DMS114 treated with DMSO at 0.1 percent for 48 hours (cell line): ENCODE measurements at regions not wholly inside any gene's neighbourhood (a gene's known extent, or its start where the extent isn't known, plus 50 kb on each side); places are given as distances from the start of the nearest gene placed in this dataset.

Experiments used
- DNase-seq: peaks from one replicate; lab custom pipeline; 2025; ENCODE audit not compliant: unreplicated experiment; lab: John Stamatoyannopoulos, UW

DNA sequence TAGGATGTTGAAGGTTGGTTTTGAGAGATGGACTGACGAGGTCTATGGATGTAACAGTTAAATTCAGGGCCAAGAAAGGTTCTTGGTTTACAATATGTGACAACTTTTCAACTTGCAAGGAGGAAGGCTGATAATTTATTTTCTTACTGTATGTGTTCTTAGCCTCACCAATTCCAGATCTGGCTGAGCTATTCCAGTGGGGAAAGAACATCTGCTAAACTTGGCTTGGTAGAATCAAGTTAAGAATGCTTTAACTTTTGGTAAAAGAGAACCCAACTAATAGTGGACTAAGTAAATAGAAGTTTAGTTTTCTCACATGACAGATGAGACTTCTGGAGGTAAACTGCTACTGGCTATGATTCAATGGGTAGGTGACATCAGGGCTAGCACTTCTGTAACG, 222.9 kb downstream of the KLF5 start:
- DNase-seq = no peak

DNA sequence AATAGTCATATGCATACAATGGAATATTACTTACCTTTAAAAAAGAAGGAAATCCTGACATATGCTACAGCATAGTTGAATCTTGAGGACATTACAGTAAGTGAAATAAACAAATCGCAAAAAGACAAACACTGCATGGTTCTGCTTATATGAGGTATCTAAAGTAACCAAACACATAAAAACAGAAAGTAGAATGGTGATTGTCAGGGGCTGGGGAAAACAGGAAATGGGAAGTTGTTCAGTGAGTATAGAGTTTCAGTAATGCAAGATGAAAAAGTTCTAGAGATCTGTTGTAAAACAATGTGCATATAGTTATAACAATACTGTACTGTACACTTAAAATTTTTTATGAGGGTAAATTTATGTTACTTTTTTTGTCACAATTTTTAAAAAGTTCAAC, 219.4 kb downstream of the KLF5 start:
- DNase-seq = no peak

DNA sequence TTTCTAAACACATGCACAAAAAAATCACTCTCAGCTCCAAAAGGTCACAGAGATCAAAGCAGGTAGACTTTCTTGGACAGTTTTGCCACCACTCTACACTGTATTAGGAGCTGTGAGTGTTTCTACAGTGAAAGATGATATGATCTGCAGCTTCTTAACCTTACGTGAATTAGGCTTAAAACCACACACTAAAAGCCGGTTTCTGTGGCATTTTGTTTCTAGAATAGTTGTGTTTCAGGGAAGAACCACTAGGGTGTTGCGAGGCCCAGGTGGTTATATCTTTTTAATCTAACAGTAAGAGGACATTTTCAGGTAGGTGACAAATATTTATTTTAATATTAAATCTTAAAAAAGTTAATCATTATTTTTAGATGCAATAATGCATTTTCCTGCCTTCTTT, 216.4 kb downstream of the KLF5 start:
- DNase-seq = no peak

DNA sequence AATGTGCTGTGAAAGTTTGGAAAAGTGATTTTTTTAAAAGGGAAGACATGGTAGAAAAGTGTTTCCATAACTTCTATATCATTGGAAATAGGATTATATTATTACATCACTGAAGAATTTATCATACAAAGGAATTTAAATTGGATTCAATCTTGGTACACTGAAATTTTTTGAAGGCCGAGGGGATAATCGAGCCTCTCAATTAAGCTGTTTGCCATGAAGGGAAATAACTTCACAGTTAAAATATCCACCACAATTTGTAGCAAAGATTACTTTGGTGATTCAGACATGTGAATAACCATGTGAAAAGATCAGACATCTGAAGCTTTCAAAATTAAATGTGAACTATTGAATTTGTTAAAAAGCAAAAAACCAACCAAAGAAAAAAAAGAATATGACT, 215.3 kb downstream of the KLF5 start:
- DNase-seq = no peak

DNA sequence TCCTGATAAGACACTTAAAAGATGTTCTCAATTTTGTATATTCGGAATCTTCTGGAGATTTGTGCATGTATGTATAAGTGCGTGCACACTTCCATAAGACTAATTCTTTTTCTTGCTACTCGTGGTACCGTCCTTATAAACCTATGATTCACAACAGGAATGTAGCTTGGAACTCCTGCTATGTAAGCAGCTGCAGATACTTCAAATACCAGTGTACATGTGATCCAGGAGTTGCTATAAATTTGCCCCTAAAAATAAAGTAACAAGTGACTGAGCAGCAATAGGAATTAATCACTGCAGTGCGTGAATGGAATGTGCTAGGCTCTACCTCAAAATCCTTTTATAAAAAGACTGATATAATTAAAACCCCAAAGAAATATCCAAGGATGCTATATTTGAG, 214.9 kb downstream of the KLF5 start:
- no peak for DNase-seq

DNA sequence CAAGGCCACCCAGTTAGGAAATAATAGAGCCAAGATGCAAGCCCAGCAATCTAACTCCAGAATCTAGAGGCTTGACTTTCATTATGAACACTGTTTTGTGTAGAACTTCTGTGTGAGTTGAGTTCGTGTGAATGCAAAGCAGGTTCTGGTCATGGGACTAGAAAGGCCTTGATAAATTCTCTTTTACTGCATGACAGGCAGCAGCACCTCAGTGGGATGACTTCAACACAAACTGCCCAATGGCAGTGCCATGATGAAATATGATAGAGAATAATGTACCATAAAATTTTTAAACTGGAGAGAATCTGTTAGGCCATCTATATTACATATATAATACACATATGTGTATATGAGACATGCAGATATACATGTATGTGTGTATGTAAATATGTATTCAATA, 214.5 kb downstream of the KLF5 start:
- DNase-seq = no peak

DNA sequence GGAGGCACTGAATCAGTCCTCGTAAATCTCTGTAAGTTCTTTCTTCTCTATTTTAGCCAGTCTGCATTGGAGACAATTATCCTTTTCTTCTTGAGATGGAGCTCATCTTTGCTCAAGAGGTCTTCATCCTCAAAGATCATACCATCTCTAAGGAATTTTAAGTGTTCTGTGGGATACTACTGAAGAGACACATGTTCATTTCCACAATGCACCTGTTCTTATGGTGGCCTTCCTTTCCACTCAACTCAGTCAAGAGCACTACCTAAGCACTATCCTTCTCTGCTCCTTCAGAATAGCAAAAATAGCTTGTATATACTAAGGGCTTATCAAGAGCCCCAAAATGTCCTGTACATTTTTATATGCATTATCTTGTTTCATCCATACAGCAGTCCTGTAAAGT, 214.0 kb downstream of the KLF5 start:
- DNase-seq = no peak

DNA sequence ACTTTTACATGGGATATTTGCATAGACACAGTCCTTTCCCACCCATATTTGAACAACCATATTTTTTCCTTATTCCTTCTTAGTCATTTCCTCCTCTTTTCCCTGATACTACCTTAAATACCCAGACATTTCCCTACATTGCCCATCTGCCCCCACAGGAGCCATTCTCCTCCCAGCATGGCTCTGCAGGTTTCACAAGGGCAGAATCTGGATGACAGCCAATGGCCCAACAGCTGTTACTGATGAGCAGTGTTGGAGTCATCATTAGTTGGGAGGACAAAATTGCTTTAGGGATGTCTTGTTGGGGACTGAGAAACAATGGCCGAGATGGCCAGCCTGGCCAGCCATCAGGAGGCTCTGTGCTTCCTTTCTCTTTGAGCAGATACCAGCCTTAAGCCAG, 209.5 kb downstream of the KLF5 start:
- no peak for DNase-seq

DNA sequence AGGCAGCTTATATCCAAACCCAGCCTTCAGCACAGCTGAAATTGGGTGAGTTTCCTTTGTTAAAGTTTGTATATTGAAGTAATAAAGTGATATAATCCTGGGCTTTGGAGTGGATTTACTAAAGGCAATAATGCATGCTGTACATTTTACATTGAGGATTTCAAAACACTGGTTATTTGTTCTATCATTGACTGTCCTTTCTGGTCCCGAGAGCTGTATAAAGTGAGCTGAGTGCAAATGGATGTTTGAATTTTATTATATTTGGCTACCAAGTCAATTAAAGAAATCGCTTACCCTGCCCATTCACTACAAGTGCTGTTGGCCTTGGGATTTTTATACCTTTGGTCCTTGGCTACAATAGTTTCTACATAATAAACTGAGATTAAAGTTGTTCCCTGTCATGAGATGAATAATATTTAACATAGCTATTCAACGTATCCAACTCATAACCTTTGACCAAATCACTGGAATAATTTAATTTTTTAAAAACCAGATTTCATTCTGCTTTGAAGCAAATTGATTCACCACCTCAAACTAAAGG, 207.9 kb downstream of the KLF5 start:
- no peak for DNase-seq

DNA sequence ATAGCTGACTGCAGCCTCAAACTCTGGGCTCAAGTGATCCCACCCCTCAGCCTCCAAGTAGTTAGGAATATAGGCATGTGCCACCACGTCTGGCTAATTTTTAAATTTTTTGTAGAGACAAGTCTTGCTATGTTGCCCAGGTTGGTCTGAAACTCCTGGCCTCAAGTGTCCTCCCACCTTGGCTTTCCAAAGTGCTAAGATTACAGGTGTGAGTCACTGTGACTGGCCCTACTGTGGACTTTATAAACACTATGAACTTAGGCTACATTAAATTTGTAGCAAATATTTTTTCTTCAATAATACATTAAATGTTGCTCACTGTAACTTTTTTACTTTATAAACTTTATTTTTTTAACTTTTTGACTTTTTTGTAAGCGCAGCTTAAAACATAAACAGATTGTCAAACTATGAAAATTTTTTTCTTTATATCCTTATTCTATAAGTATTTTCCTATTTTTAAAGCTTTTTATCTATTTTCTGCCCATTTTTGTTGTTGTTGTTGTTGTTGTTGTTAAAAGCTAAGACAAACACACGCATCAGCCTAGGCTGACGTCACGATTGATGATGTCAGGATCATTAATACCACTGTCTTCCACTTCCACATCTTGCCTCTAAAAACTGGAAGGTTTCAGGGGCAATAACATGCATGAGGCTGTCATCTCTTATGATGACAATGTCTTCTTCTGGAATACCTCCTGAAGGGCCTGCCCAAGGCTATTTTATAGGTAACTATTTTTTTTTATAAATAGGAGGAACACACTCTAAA, 204.2 kb downstream of the KLF5 start:
- DNase-seq = no peak

DNA sequence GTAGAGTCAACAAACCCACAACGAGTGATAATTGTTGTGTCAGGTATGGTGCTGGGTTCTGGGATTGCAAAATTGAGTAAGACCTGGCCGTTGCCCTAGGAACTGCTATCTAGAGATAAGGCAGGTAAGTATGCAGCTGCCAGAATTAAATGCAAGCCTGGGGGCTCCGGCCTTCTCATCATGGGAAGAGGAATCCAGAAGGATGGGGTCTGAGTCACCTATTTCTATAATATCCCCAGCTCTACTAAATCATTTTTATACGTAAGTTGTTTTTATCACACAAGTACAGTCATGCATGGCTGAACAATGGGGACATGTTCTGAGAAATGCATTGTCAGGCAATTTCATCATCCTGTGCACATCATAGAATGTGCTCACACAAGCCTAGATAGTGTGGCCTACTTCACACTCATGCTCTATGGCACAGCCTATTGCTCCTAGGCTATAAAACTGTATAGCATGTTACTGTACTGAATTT, 203.0 kb downstream of the KLF5 start:
- DNase-seq = no peak

DNA sequence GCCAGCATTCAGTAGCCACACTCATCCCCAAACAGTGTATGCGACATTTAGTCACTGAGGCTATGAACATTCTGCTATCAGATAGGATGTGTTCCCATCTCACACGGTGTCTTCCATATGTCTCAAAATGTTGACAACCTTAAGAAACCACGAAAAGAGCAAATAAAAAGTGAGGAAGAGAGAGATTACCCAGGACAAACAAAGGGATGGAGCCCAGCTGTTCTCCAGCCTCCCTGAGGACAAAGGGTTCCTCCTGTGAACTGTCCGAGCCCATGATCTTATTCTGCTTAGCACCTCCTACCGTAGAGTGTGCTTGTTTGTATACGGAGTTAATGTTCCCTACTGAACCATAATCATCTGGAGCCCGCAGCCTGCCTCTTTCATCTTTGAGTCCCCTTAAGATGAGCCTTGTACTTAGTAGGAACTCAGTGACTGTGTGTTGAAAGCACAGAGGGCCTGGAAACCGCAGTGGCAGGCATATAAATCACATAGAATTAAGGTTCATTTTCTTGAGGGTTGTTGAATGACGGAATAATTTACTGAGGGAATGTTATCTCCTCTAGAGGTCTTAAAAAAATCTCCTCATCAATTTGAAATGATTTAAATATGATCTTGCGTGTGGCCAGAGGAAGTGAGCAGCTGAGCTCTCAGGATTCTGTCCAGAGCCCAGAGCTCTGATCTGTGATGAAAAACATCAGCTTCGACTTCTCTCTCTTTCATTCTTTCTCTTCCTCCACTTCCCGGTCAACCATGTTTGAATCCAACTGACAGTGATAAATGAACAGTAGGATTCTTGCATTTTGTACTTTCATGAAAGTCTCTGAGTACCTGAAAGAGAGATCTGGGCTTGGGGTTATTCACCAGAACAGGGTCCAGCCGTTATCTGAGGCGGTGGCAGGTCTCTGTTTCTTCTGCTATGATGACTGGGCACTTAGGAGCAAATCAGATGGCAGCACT, 200.5 kb downstream of the KLF5 start:
- DNase-seq = no peak

DNA sequence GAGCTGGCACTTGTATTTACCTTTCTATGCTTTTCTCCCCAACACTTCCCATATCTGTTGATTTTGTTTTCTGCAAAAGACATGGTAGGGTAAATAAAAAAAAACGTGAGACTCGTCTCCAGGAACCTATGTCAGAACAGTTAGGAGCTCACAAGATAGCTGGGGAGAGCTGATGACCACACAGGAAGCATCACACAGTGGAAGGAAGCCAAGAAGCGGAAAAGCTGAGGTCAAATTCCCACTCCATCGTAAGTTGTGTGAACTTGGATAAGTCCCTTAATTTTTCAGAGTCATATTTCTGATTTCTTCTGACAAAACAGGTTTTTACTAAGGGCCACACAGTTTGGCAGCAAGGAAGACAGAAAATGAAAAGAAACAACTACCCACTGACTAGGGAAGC, 199.6 kb downstream of the KLF5 start:
- no peak for DNase-seq

DNA sequence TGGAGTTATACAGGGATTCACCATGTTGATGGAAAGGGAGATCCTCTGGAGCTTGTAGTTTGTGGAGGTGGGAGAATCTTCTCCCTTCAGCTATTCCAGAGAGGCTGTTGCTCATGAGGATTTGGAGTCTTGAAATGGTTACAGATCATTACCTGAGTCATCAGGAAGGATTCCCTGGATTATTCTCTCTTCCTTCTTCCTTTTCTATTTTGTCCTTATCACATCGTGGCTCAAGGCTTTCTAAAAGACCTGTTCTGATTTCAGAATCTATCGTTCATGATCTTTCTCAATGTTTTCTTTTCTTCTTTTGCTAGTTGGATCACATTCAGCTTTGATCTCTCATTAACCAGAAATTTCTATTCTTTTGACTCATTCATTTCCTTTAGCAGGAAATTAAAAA, 196.0 kb downstream of the KLF5 start:
- DNase-seq = no peak

DNA sequence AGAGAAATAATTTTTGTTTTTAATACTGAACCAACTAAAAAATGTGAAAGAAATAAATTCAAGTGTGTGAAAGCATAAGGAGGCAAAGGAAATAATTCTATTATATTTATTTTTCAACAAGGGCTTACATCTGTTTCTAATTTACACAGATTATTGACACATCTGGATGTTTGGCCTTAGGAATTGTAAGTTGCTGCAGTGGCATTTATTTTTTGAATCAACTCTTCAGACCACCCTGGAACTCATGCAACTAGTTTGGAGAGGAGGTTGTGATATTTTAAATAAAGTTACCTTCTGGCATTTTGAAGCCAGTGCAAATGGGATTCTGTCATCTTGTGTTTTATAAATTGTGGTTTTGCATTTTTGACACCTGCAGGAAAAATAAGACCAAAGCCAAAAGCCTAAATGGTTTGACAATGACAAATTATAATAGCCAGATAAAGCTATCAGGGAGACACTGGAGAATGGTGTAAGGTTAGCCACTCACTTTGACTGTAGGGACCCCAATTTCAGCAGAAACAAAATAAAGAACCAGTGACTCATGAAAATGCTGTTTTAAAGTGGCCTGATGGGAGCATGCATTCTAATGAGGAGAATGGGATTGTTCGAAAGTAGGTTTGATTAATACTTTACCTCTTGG, 192.9 kb downstream of the KLF5 start:
- DNase-seq = no peak

DNA sequence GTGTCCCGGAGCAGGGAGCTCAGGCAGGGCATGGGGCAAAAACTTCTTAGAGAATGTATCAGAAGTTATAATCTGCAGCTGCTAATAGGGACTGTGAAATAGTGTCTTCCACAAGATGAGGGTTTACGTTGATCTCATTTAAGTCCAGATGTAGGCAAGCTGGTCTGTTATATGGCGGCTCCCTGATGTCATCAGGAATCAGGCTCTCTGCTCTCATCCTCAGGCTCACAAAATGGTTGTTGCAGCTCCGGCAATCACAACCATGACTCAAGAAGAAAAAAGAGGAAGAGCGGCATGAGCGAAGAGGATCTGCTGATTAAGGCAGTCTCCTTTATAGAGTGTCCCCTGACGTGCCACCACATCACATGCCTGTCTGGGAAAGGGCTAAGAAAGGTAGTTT, 191.3 kb downstream of the KLF5 start:
- no peak for DNase-seq

DNA sequence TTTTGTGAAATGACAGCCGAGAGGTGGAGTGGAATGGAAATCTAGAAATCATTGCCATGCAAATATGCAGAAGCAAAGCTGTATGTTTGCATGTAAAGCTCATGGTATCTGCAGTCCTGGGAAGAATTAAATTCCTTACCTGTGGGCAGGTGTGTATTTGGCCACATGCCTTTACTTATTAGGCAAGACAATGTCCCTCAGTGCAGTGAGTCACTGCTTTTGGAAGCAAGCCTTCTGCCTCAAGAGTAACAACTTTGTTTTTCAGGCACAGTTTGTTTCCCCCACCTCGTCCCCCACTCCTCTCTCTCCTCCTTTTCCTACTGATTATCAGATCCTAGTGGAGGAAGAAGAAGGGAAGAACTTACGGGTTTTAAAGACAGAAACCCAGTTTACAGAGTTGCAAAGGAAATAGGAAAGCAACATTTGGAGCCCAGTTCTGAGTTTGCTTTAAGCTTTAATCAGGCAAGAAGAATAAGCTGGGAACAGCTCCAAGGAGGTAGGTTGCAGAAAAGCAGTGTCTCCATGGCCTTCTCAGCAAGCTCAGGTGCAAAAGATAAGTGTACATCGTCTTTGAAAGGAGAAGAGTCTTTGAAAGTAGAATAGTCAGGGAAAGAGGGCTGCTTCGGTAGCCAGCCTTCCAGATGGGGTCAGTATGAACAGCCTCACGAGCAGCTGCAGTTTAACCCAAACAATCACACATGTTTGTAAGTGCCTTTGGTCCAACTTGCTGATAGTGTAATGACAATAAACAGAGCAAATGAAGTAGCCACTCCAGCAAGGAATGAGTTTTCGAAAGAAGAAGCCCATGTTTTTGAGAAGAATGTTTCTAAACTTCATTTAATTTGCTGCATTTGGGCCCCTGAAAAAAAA, 190.1 kb downstream of the KLF5 start:
- DNase-seq = no peak

DNA sequence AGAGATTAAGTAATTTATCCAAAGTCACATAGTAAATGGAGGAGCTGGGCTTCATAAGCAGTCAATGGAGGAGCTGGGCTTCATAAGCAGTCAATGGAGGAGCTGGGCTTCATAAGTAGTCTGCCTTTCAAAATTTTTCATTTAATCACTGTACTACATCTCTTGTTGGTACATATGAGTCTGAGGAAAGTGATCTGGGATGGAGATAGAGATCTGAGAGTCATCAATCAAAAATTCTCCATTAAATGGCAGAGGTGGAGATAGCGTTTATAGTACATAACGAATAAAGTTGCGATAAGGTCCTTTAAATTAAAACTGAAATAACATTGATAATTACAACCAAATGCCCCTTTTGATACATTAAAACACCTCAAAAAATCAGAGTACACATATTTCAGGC, 189.3 kb downstream of the KLF5 start:
- DNase-seq = no peak

DNA sequence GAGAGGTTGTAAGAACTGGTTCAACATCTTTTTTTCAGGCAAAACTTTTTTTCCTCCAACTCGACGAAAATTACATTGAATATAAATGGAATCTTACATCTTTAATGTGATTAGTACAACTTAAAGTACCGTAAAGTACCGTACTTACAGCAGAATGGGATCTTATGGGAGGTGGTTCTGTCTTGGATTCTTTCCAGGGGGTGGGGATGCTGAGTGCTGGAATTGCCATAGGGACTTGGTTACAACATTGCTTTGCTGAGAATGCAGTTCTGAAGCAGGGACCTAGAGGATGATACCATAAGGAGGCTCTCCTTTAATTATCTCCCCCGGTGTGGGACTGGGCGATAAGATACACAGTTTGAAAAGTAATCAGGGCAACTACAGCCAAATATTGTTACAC, 186.4 kb downstream of the KLF5 start:
- DNase-seq = no peak

DNA sequence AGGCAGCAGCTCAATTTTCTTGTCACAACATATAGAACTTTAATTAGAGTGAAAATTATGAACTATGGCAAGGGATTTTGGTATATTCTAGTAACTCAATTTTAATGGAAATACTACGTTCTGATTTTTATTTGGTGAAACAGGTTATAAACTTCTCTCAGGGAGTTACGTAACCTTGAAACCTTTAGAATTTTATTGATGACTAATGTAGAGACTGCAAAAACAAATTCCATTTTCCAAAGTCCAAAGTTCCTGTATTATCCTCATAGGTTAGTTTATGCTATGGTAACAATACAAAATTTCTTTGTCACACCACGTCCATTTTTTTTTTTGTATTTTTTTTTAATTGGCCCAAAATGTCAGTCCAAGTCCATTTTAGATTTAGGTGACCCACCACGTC, 185.7 kb downstream of the KLF5 start:
- DNase-seq = no peak
